ENCODE measurements at regions not wholly inside any gene's neighbourhood (a gene's known extent, or its start where the extent isn't known, plus 50 kb on each side); places are given as distances from the start of the nearest gene placed in this dataset.
"Not testable (repeated sequence)": the region's sequence is repeated elsewhere in the genome, so short reads cannot be mapped to it uniquely, and the experiment has no call there.

DNA sequence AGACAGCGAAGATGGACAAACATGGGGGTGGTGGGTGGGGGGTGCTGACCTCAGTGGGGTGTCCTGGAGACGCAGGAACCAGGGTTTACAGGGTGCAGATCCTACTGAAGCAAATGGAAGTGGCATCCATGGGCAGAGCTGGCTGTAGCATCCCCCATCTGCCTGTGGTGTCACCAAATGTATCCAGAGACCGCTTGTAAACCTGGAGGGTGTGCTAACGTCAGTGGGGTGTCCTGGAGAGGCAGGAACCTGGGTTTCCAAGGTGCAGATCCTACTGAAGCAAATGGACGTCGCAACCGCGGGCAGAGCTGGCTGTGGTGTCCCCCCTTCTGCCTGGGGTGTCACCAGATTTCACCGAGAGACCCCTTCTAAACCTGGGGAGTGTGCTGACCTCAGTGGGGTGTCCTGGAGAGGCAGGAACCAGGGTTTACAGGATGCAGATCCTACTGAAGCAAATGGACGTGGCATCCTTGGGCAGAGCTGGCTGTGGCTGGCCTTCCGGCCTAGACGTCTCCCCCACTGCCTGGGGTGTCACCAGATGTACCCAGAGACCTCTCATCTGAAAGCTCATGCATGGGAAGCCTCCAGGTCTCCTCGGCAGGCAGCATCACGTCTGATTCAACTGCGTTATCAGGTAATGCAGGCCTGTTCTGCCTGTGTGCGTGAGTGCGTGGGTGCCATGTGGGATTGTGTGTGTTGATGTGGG is 202.4 kb downstream of the GOLGA6L6 start:
- TF ChIP-seq ARNT (IDR thresholded peaks at IDR 0.05); BHLHE40 (IDR thresholded peaks at IDR 0.05; ENCODE audit: borderline replicate concordance); FOXK2 (IDR thresholded peaks at IDR 0.05); LEF1 (IDR thresholded peaks at IDR 0.05; ENCODE audit: borderline replicate concordance); FOXM1 (IDR thresholded peaks at IDR 0.05; ENCODE audit: borderline replicate concordance); SUZ12 (IDR thresholded peaks at IDR 0.05); HDGF (IDR thresholded peaks at IDR 0.05; ENCODE audit: borderline replicate concordance): not testable (repeated sequence)
- TF ChIP-seq, protein P1, sequence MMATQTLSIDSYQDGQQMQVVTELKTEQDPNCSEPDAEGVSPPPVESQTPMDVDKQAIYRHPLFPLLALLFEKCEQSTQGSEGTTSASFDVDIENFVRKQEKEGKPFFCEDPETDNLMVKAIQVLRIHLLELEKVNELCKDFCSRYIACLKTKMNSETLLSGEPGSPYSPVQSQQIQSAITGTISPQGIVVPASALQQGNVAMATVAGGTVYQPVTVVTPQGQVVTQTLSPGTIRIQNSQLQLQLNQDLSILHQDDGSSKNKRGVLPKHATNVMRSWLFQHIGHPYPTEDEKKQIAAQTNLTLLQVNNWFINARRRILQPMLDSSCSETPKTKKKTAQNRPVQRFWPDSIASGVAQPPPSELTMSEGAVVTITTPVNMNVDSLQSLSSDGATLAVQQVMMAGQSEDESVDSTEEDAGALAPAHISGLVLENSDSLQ (IDR thresholded peaks at IDR 0.05): not testable (repeated sequence)

Measured in HEK293T (cell line).